Transverse colon (tissue), 3 donors: ENCODE measurements at regions not wholly inside any gene's neighbourhood (a gene's known extent, or its start where the extent isn't known, plus 50 kb on each side); places are given as distances from the start of the nearest gene placed in this dataset.

ENCODE experiments used
- EP300 ChIP-seq: sonication (generic); formaldehyde crosslinking; IDR thresholded peaks from one replicate; pipeline ENCODE4 v1.6.1; 2017; ENCODE audit warnings: antibody characterized with exemption, low read depth
- POLR2A ChIP-seq: fragments of 450-650 bp; IDR thresholded peaks from one replicate; pipeline ENCODE4 v1.6.1; 2016; ENCODE audit warnings: antibody characterized with exemption, mild to moderate bottlenecking, moderate library complexity
- TF ChIP-seq, protein P1 (sequence below), 5 experiments: fragments of 200-600 bp in 3 of 5; fragments of 450-650 bp in 2 of 5; sonication (generic) in 3 of 5; IDR thresholded peaks; 1 replicate in 2 of 5; 2 replicates in 3 of 5; pipeline ENCODE4 v1.5.1; 2016 to 2017; ENCODE audit warnings: antibody characterized with exemption in 5 of 5, inconsistent platforms in 3 of 5, mild to moderate bottlenecking in 2 of 5, moderate library complexity in 1 of 5

DNA sequence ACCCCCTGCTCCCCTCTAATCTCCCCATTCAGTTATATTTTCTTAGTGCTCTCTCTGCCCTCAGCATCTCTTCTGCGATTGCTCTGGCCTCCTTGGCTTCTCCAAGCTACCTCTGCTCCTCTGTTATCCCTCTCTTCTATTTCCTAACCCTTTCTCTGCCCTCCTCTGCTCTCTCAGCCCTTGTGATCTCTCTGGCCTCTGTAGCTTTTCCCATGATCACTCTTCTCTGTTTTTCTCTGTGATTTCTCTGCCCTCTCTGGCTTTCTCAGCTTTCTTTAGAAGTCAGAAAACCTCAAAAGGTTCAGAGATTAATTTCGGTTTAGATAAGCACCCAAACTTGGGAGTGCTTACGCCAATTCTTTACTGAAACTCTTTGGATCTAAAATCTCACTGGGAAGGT, 795.0 kb downstream of the DIAPH3 start:
- TF ChIP-seq POLR2A, result no peak
- TF ChIP-seq, protein P1, sequence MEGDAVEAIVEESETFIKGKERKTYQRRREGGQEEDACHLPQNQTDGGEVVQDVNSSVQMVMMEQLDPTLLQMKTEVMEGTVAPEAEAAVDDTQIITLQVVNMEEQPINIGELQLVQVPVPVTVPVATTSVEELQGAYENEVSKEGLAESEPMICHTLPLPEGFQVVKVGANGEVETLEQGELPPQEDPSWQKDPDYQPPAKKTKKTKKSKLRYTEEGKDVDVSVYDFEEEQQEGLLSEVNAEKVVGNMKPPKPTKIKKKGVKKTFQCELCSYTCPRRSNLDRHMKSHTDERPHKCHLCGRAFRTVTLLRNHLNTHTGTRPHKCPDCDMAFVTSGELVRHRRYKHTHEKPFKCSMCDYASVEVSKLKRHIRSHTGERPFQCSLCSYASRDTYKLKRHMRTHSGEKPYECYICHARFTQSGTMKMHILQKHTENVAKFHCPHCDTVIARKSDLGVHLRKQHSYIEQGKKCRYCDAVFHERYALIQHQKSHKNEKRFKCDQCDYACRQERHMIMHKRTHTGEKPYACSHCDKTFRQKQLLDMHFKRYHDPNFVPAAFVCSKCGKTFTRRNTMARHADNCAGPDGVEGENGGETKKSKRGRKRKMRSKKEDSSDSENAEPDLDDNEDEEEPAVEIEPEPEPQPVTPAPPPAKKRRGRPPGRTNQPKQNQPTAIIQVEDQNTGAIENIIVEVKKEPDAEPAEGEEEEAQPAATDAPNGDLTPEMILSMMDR (IDR thresholded peaks at IDR 0.05), result no peak
- no peak for TF ChIP-seq EP300
